ENCODE measurements at regions not wholly inside any gene's neighbourhood (a gene's known extent, or its start where the extent isn't known, plus 50 kb on each side); places are given as distances from the start of the nearest gene placed in this dataset.

- Histone ChIP-seq H3K4me1 (no peaks in the 10 kb centered on the region), H3K4me3 (no peak overlapping the region), H3K27me3 (peaks cover 34% of the 10 kb centered on the region), H3K27ac (no peak overlapping the region), H4K20me1 (no peaks in the 10 kb centered on the region), H3K4me2 (no peak overlapping the region), H3K9ac (no peak overlapping the region), H3K9me3 (0 out of 2 replicates have a peak, but pooled peaks cover 10% of the 10 kb centered on the region), H3K36me3 (no peaks in the 10 kb centered on the region)
- TF ChIP-seq Cebpa-rat (IDR thresholded peaks at IDR 0.05): no peak
These were observed 325.9 kb upstream of the PABPC5 start for GRCh38 chrX:91108761-91109160.

- H4K20me1 ChIP-seq: no peaks in the 10 kb centered on the region
- no peak overlapping the region for H3K4me2 ChIP-seq
- H3K4me1 ChIP-seq: no peaks in the 10 kb centered on the region
- H3K9me3 ChIP-seq: no peaks in the 10 kb centered on the region
- no peak overlapping the region for H3K4me3 ChIP-seq
- peaks cover 38% of the 10 kb centered on the region for H3K27me3 ChIP-seq
- H3K9ac ChIP-seq: no peak overlapping the region
- TF ChIP-seq Cebpa-rat (IDR thresholded peaks at IDR 0.05): no peak
- H3K36me3 ChIP-seq: no peaks in the 10 kb centered on the region
- H3K27ac ChIP-seq: no peak overlapping the region
These were observed 312.4 kb upstream of the PABPC5 start for GRCh38 chrX:91122151-91122694.

DNA sequence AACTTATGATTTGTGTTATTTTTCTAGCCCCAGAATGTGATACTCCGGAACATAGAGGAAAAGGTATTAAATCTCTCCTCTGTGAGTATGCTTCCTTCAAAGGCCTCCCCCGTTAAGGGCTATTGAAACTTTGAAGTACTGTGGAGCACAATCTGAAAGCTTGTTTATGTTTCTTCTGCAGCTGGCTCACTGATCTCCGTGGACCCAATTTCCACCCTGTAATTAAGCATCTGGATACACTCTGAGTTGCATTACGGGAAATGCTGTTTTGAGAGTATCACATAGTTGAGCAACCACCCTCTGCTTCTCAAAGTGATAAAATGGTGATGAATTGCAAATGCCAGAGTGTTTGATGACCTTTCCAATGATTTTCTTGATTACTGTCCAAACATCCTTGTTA is 296.8 kb upstream of the PABPC5 start:
- no peak for TF ChIP-seq Cebpa-rat (IDR thresholded peaks at IDR 0.05)
- Histone ChIP-seq H3K4me3 (no peak overlapping the region), H3K4me2 (no peak overlapping the region), H3K9me3 (peaks cover 14% of the 10 kb centered on the region), H3K27ac (no peak overlapping the region), H4K20me1 (no peaks in the 10 kb centered on the region), H3K9ac (no peak overlapping the region), H3K27me3 (peaks cover 29% of the 10 kb centered on the region), H3K4me1 (no peaks in the 10 kb centered on the region), H3K36me3 (no peaks in the 10 kb centered on the region)

Data from BLaER1 (cell line).